GM23248 (cell line): ENCODE measurements at regions not wholly inside any gene's neighbourhood (a gene's known extent, or its start where the extent isn't known, plus 50 kb on each side); places are given as distances from the start of the nearest gene placed in this dataset.

ENCODE experiments used
- DNase-seq: peaks from one replicate; pipeline ENCODE4 v3.0.0-alpha.2; 2015
- H2AFZ ChIP-seq: fragments of 200-600 bp; sonication (generic); 2 replicates; pipeline ENCODE4 v1.6.1; 2016; ENCODE audit warnings: antibody characterized with exemption
- H3F3A ChIP-seq: fragments of 200-600 bp; sonication (generic); 2 replicates; pipeline ENCODE4 v1.6.1; 2016; ENCODE audit warnings: mild to moderate bottlenecking, antibody characterized with exemption, mixed run types; ENCODE audit not compliant: insufficient read depth
- H3K27ac ChIP-seq: fragments of 200-600 bp; sonication (generic); 2 replicates; pipeline ENCODE4 v1.5.1; 2016; ENCODE audit warnings: mild to moderate bottlenecking
- H3K27me3 ChIP-seq: fragments of 200-600 bp; sonication (generic); replicated peaks from 2 replicates; pipeline ENCODE4 v1.6.1; 2016; ENCODE audit warnings: mild to moderate bottlenecking; ENCODE audit not compliant: insufficient read depth
- H3K36me3 ChIP-seq: fragments of 200-600 bp; sonication (generic); 2 replicates; pipeline ENCODE4 v1.6.1; 2016; ENCODE audit warnings: low read depth, mild to moderate bottlenecking
- H3K4me1 ChIP-seq: fragments of 200-600 bp; sonication (generic); 2 replicates; pipeline ENCODE4 v1.6.1; 2016; ENCODE audit warnings: mild to moderate bottlenecking; ENCODE audit not compliant: insufficient read depth
- H3K4me2 ChIP-seq: fragments of 200-600 bp; sonication (generic); one replicate; pipeline ENCODE4 v1.6.1; 2016; ENCODE audit warnings: mild to moderate bottlenecking; ENCODE audit not compliant: unreplicated experiment
- H3K4me3 ChIP-seq: fragments of 200-600 bp; sonication (generic); 2 replicates; pipeline ENCODE4 v1.5.1; 2016; ENCODE audit warnings: mild to moderate bottlenecking
- H3K79me2 ChIP-seq: fragments of 200-600 bp; sonication (generic); 2 replicates; pipeline ENCODE4 v1.6.1; 2016; ENCODE audit warnings: mild to moderate bottlenecking; ENCODE audit not compliant: insufficient read depth
- H3K9ac ChIP-seq: fragments of 200-600 bp; sonication (generic); 2 replicates; pipeline ENCODE4 v1.6.1; 2016; ENCODE audit warnings: mild to moderate bottlenecking
- H3K9me2 ChIP-seq: fragments of 200-600 bp; sonication (generic); 2 replicates; pipeline ENCODE4 v1.6.1; 2016; ENCODE audit warnings: mixed run types, mild to moderate bottlenecking, moderate library complexity; ENCODE audit not compliant: insufficient read depth
- H3K9me3 ChIP-seq: fragments of 200-600 bp; sonication (generic); one replicate; pipeline ENCODE4 v1.6.1; 2017; ENCODE audit warnings: low read depth
- H4K20me1 ChIP-seq: fragments of 200-600 bp; sonication (generic); 2 replicates; pipeline ENCODE4 v1.6.0; 2016; ENCODE audit not compliant: insufficient read depth
- EZH2 ChIP-seq: fragments of 200-600 bp; sonication (generic); IDR thresholded peaks from 2 replicates; pipeline ENCODE4 v1.6.1; 2018; ENCODE audit warnings: antibody characterized with exemption, mild to moderate bottlenecking; ENCODE audit not compliant: insufficient read depth, poor library complexity, severe bottlenecking
- EZH2phosphoT487 ChIP-seq: fragments of 200-600 bp; sonication (generic); IDR thresholded peaks from 2 replicates; pipeline ENCODE4 v1.6.1; 2018; ENCODE audit warnings: antibody characterized with exemption, moderate library complexity, mild to moderate bottlenecking, low read depth; ENCODE audit not compliant: insufficient read depth
- WGBS, 2 experiments: methylation state at CpG; one replicate each; pipeline ENCODE4 v1.1.6; 2015 to 2017; ENCODE audit warnings: low lambda C conversion rate in 2 of 2, low coverage in 1 of 2; ENCODE audit errors: missing lambda C conversion rate in 2 of 2; 5-methylcytosine and 5-hydroxymethylcytosine counted together
- in situ Hi-C: fragments of 300-500 bp; cut with MboI; formaldehyde crosslinking; loops from 2 replicates; pipeline ENCODE4 v1.15.0; 2020

- DNase-seq: no peak
- in situ Hi-C loops: no loop called here
- Histone ChIP-seq H3K79me2 (no peaks in the 10 kb centered on the region), H3K9me2 (no peaks in the 10 kb centered on the region), H4K20me1 (no peaks in the 10 kb centered on the region), H3K4me1 (no peaks in the 10 kb centered on the region), H3K27me3 (no peaks in the 10 kb centered on the region), H3K9ac (no peak overlapping the region), H3K4me2 (no peak overlapping the region), H3K9me3 (no peaks in the 10 kb centered on the region), H3K4me3 (no peak overlapping the region), H3K27ac (no peak overlapping the region), H3F3A (no peaks in the 10 kb centered on the region), H2AFZ (no peak overlapping the region), H3K36me3 (no peaks in the 10 kb centered on the region)
- TF ChIP-seq EZH2phosphoT487: no peak
- no peak for TF ChIP-seq EZH2
- 72 to 75% methylated on average over 14 to 17 of the region's 17 CpGs for WGBS, 2 experiments
These were observed 182.9 kb downstream of the MAF start for GRCh38 chr16:79417601-79418008.

GRCh38 chr16:79415983-79416640 is 184.4 kb downstream of the MAF start:
- no peak for DNase-seq
- WGBS, 2 experiments: 55 to 58% methylated on average over 12 of the region's 12 CpGs
- TF ChIP-seq EZH2 (no peak), EZH2phosphoT487 (no peak)
- in situ Hi-C loops: no loop called here
- no peak overlapping the region for H3K27ac ChIP-seq
- no peaks in the 10 kb centered on the region for H3F3A ChIP-seq
- H3K36me3 ChIP-seq: no peaks in the 10 kb centered on the region
- no peaks in the 10 kb centered on the region for H3K4me1 ChIP-seq
- H3K9me2 ChIP-seq: no peaks in the 10 kb centered on the region
- H3K9ac ChIP-seq: no peak overlapping the region
- H2AFZ ChIP-seq: no peak overlapping the region
- H4K20me1 ChIP-seq: no peaks in the 10 kb centered on the region
- no peaks in the 10 kb centered on the region for H3K79me2 ChIP-seq
- no peaks in the 10 kb centered on the region for H3K9me3 ChIP-seq
- no peak overlapping the region for H3K4me3 ChIP-seq
- H3K27me3 ChIP-seq: no peaks in the 10 kb centered on the region
- no peak overlapping the region for H3K4me2 ChIP-seq

DNA sequence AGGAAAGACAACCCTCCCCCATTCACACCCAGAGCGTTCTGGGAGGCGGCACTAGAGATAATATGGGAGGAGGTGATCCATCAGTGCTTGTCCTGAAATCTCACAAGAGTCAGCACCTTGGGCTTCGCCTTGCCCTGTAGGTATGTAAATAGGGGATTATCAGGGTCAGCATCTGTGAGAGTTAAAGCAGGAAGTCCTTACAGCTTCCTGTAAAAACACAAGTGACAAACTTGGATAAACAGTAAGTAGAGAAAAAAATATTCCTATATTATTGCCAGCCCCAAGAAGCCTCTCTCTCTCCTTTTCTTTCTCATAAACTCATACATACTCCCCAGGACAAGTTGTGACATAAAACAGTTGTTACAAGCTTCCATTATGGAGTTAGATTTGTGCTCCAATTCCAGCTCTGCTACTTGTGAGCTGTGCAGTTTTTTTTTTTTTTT is 187.7 kb downstream of the MAF start:
- H3K36me3 ChIP-seq: no peaks in the 10 kb centered on the region
- DNase-seq: no peak
- H2AFZ ChIP-seq: no peak overlapping the region
- no peaks in the 10 kb centered on the region for H3K9me2 ChIP-seq
- H3K79me2 ChIP-seq: no peaks in the 10 kb centered on the region
- no peaks in the 10 kb centered on the region for H3K27me3 ChIP-seq
- no peaks in the 10 kb centered on the region for H4K20me1 ChIP-seq
- H3K9ac ChIP-seq: no peak overlapping the region
- no peaks in the 10 kb centered on the region for H3K4me1 ChIP-seq
- in situ Hi-C loops: no loop called here
- 41 to 53% methylated on average over 3 of the region's 3 CpGs for WGBS, 2 experiments
- H3K4me2 ChIP-seq: no peak overlapping the region
- TF ChIP-seq EZH2phosphoT487 (no peak), EZH2 (no peak)
- no peaks in the 10 kb centered on the region for H3F3A ChIP-seq
- H3K27ac ChIP-seq: no peak overlapping the region
- no peak overlapping the region for H3K4me3 ChIP-seq
- H3K9me3 ChIP-seq: no peaks in the 10 kb centered on the region

DNA sequence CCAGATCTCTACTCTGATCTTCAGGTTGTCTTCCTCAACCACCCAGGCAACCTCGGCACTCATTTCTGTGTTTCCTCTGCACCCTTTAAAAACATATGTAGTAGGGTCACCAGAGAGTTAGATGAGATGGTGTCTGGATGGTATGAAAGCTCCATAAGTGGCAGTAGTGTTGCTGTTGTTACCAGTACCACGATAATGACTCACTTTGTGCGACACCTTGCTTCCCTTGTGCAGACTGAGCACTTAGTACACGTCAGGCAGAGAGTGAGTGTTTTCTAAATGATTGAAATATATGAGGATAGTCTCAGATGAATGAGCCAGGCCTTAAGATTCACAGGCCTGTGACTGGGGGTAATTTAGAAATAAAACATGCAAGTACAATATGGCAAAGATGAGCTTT is 188.7 kb downstream of the MAF start:
- Histone ChIP-seq H3K4me1 (no peaks in the 10 kb centered on the region), H3K36me3 (no peaks in the 10 kb centered on the region), H3K4me3 (no peak overlapping the region), H3K9me2 (no peaks in the 10 kb centered on the region), H3K9ac (no peak overlapping the region), H4K20me1 (no peaks in the 10 kb centered on the region), H3K4me2 (no peak overlapping the region), H2AFZ (no peak overlapping the region), H3F3A (no peaks in the 10 kb centered on the region), H3K27me3 (no peaks in the 10 kb centered on the region), H3K79me2 (no peaks in the 10 kb centered on the region), H3K9me3 (no peaks in the 10 kb centered on the region), H3K27ac (no peak overlapping the region)
- no peak for TF ChIP-seq EZH2
- TF ChIP-seq EZH2phosphoT487: no peak
- WGBS, 2 experiments: 33 to 36% methylated on average over 4 of the region's 4 CpGs
- in situ Hi-C loops: no loop called here
- no peak for DNase-seq

GRCh38 chr16:79411357-79411756 is 189.2 kb downstream of the MAF start:
- Histone ChIP-seq H3F3A (no peaks in the 10 kb centered on the region), H3K36me3 (no peaks in the 10 kb centered on the region), H3K79me2 (no peaks in the 10 kb centered on the region), H3K4me2 (no peak overlapping the region), H3K9me3 (no peaks in the 10 kb centered on the region), H3K9me2 (no peaks in the 10 kb centered on the region), H3K27me3 (no peaks in the 10 kb centered on the region), H3K4me3 (no peak overlapping the region), H3K9ac (no peak overlapping the region), H3K27ac (no peak overlapping the region), H3K4me1 (no peaks in the 10 kb centered on the region), H2AFZ (no peak overlapping the region), H4K20me1 (no peaks in the 10 kb centered on the region)
- in situ Hi-C loops: no loop called here
- DNase-seq: no peak
- no peak for TF ChIP-seq EZH2phosphoT487
- TF ChIP-seq EZH2: no peak
